WERI-Rb-1 (cell line): ENCODE measurements at regions not wholly inside any gene's neighbourhood (a gene's known extent, or its start where the extent isn't known, plus 50 kb on each side); places are given as distances from the start of the nearest gene placed in this dataset.

Experiments
- DNase-seq: peaks from one replicate; pipeline ENCODE4 v3.0.0-alpha.2; 2020
- H3K27ac ChIP-seq: fragments of 250-450 bp; sonication (Bioruptor Pico); 2 replicates; pipeline ENCODE4 v1.5.1; 2020; ENCODE audit warnings: mild to moderate bottlenecking, moderate library complexity
- H3K27me3 ChIP-seq: fragments of 250-450 bp; sonication (Bioruptor Pico); 2 replicates; pipeline ENCODE4 v1.5.1; 2021; ENCODE audit warnings: mild to moderate bottlenecking, low read depth, moderate library complexity; ENCODE audit not compliant: insufficient read depth, severe bottlenecking
- H3K36me3 ChIP-seq: fragments of 250-450 bp; sonication (Bioruptor Pico); 2 replicates; pipeline ENCODE4 v1.5.1; 2020; ENCODE audit warnings: mild to moderate bottlenecking, moderate library complexity
- H3K4me3 ChIP-seq: 2 replicates; pipeline ENCODE4 v1.5.1; 2011; ENCODE audit warnings: low read depth, mild to moderate bottlenecking, control low read depth, low read length
- H3K9me3 ChIP-seq: fragments of 250-450 bp; sonication (Bioruptor Pico); 2 replicates; pipeline ENCODE4 v1.5.1; 2021; ENCODE audit warnings: mild to moderate bottlenecking, moderate library complexity; ENCODE audit not compliant: severe bottlenecking
- TF ChIP-seq, protein P1 (sequence below): IDR thresholded peaks from 2 replicates; pipeline ENCODE4 v1.5.1; 2011; ENCODE audit warnings: low read depth, mild to moderate bottlenecking, control low read depth, inconsistent platforms, low read length

GRCh38 chr15:96891046-96891445 lies 560.5 kb downstream of the NR2F2 start:
- Histone ChIP-seq H3K9me3 (no peaks in the 10 kb centered on the region), H3K27ac (no peak overlapping the region)
- no peak for DNase-seq

DNA sequence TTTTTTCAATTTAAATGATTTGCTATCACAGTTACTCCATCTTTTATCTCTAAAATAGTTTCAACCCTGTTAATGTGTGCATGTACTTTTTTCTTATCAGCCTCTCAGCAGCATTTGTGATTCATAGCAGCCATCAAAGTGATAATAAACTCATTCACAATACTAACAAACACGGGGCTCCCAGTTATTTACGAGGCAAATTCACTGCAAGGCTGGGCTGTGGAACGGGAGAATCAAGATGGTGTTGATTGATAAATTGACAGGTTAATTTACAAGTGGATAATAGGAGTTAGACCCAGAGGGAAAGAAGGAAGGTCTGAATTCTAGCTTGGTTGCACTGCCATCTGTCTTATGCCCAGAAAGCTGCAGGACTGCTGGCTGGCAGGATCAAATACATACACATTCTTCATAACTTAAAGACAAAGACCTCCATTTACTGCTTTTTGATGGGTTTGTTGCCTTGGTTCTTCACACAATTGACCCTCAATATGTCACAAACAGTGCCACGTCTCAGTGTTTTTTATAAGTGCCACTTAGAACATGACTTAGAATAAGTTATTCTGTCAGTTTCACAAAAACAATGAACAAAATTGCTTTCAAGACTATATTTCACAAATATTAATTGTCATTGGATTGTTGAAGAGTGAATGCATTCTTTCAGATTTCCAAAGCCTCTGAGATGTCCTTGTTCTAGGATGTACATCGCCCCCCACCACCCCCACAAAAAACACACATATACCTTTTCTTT lies 562.8 kb downstream of the NR2F2 start:
- no peak for DNase-seq
- Histone ChIP-seq H3K27ac (no peak overlapping the region), H3K4me3 (no peak overlapping the region), H3K9me3 (no peaks in the 10 kb centered on the region), H3K36me3 (no peaks in the 10 kb centered on the region), H3K27me3 (peaks cover 46% of the 10 kb centered on the region)
- TF ChIP-seq, protein P1, sequence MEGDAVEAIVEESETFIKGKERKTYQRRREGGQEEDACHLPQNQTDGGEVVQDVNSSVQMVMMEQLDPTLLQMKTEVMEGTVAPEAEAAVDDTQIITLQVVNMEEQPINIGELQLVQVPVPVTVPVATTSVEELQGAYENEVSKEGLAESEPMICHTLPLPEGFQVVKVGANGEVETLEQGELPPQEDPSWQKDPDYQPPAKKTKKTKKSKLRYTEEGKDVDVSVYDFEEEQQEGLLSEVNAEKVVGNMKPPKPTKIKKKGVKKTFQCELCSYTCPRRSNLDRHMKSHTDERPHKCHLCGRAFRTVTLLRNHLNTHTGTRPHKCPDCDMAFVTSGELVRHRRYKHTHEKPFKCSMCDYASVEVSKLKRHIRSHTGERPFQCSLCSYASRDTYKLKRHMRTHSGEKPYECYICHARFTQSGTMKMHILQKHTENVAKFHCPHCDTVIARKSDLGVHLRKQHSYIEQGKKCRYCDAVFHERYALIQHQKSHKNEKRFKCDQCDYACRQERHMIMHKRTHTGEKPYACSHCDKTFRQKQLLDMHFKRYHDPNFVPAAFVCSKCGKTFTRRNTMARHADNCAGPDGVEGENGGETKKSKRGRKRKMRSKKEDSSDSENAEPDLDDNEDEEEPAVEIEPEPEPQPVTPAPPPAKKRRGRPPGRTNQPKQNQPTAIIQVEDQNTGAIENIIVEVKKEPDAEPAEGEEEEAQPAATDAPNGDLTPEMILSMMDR: peak; percentile 22; the same call in 1 of the 2 replicates

More at GRCh38 chr15:96891046-96891445, 560.5 kb downstream of the NR2F2 start:
- Histone ChIP-seq H3K4me3 (no peak overlapping the region), H3K27me3 (peaks cover 61% of the 10 kb centered on the region), H3K36me3 (no peaks in the 10 kb centered on the region)
- TF ChIP-seq, protein P1: no peak

DNA sequence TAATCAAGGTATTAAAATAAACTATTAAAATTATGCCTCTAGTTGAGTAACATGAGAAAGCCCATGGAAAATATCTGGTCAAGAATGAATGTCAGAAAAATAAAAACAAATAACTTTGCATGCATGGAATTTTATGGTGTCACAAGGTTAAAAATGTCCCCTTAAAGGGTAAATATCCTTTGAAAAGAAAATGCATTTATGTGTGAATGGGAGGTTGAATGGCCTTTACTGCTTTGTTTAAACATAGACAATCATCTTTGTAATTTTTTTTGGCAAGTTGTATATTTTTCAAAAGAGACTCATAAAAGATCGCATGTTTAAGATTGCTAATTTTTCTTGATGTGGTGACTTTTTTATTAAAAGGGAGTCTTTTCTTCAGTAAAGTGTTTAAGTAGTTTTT lies 564.2 kb downstream of the NR2F2 start:
- Histone ChIP-seq H3K4me3 (no peak overlapping the region), H3K27me3 (peaks cover 38% of the 10 kb centered on the region), H3K9me3 (no peaks in the 10 kb centered on the region), H3K27ac (no peak overlapping the region), H3K36me3 (no peaks in the 10 kb centered on the region)
- no peak for DNase-seq
- TF ChIP-seq, protein P1: no peak

GRCh38 chr15:96896766-96897165 lies 566.3 kb downstream of the NR2F2 start:
- H3K9me3 ChIP-seq: no peaks in the 10 kb centered on the region
- H3K4me3 ChIP-seq: no peak overlapping the region
- peaks cover 42% of the 10 kb centered on the region for H3K27me3 ChIP-seq
- H3K36me3 ChIP-seq: no peaks in the 10 kb centered on the region
- TF ChIP-seq, protein P1: no peak
- H3K27ac ChIP-seq: no peak overlapping the region
- no peak for DNase-seq

DNA sequence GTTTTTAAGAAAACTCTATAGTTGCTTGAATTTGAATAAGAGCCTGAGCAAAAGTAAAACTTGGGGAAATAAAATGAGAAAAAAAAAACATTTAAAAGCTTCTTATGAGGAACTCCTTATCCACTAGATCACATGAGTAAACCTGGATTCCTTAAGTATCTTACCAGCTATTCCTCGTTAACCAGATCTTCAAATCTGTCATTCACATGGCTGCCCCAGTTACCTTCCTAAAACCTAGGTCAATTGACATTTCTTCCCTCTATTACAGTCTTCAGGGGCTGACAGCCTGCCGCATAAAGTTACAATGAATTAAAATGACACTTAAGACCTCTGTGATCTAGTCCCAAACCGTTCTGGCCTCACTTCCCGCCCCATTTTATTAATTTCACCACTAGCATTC lies 583.6 kb downstream of the NR2F2 start:
- Histone ChIP-seq H3K9me3 (peaks cover 5% of the 10 kb centered on the region), H3K27me3 (peaks cover 6% of the 10 kb centered on the region), H3K36me3 (no peaks in the 10 kb centered on the region), H3K4me3 (no peak overlapping the region), H3K27ac (no peak overlapping the region)
- DNase-seq: no peak
- TF ChIP-seq, protein P1: no peak

- peaks cover 5% of the 10 kb centered on the region for H3K9me3 ChIP-seq
Observed at GRCh38 chr15:96916750-96917149, 586.2 kb downstream of the NR2F2 start.

More at GRCh38 chr15:96916750-96917149, 586.2 kb downstream of the NR2F2 start:
- TF ChIP-seq, protein P1: no peak
- Histone ChIP-seq H3K36me3 (no peaks in the 10 kb centered on the region), H3K27me3 (peaks cover 3% of the 10 kb centered on the region), H3K27ac (no peak overlapping the region), H3K4me3 (no peak overlapping the region)
- DNase-seq: no peak
